Brain microvascular endothelial cell (primary cell): ENCODE measurements at regions not wholly inside any gene's neighbourhood (a gene's known extent, or its start where the extent isn't known, plus 50 kb on each side); places are given as distances from the start of the nearest gene placed in this dataset.

Experiments used
- DNase-seq: peaks from one replicate; pipeline ENCODE4 v3.0.0-alpha.2; 2020
- H3K27ac ChIP-seq: fragments of 250-450 bp; sonication (Bioruptor Pico); 2 replicates; pipeline ENCODE4 v1.5.1; 2020; ENCODE audit warnings: mild to moderate bottlenecking, moderate library complexity
- H3K27me3 ChIP-seq: fragments of 250-450 bp; sonication (Bioruptor Pico); replicated peaks from 2 replicates; pipeline ENCODE4 v1.5.1; 2020; ENCODE audit warnings: mild to moderate bottlenecking
- H3K36me3 ChIP-seq: fragments of 250-450 bp; sonication (Bioruptor Pico); replicated peaks from 2 replicates; pipeline ENCODE4 v1.5.1; 2020; ENCODE audit warnings: mild to moderate bottlenecking
- H3K4me3 ChIP-seq: 2 replicates; pipeline ENCODE4 v1.5.1; 2011; ENCODE audit warnings: low read depth, mild to moderate bottlenecking, control low read depth, low read length, moderate library complexity
- CTCF ChIP-seq: IDR thresholded peaks from 2 replicates; pipeline ENCODE4 v1.5.1; 2011; ENCODE audit warnings: low read depth, mild to moderate bottlenecking, moderate library complexity, low read length, control low read depth, inconsistent platforms; ENCODE audit errors: missing control alignments
- in situ Hi-C: cut with HindIII; loops from 2 replicates; pipeline ENCODE4 v1.10.0; 2017; ENCODE audit warnings: low sequenced_read_pairs, low pct_ligation_motif_present

GRCh38 chr4:171448919-171449481 is 364.2 kb upstream of the GALNTL6 start:
- Histone ChIP-seq H3K4me3 (no peak overlapping the region), H3K27ac (no peak overlapping the region), H3K36me3 (no peaks in the 10 kb centered on the region), H3K27me3 (no peaks in the 10 kb centered on the region)
- in situ Hi-C loops = no loop called here
- no peak for TF ChIP-seq CTCF
- DNase-seq = no peak

GRCh38 chr4:171448358-171448757 is 364.8 kb upstream of the GALNTL6 start:
- no peak for DNase-seq
- Histone ChIP-seq H3K27me3 (no peaks in the 10 kb centered on the region), H3K4me3 (no peak overlapping the region), H3K27ac (no peak overlapping the region), H3K36me3 (no peaks in the 10 kb centered on the region)
- in situ Hi-C loops = no loop called here
- TF ChIP-seq CTCF = no peak

GRCh38 chr4:171441300-171441941 is 371.8 kb upstream of the GALNTL6 start:
- TF ChIP-seq CTCF = no peak
- DNase-seq = no peak
- in situ Hi-C loops = no loop called here
- Histone ChIP-seq H3K27ac (no peak overlapping the region), H3K27me3 (no peaks in the 10 kb centered on the region), H3K4me3 (no peak overlapping the region), H3K36me3 (no peaks in the 10 kb centered on the region)

GRCh38 chr4:171433674-171434073 is 379.5 kb upstream of the GALNTL6 start:
- TF ChIP-seq CTCF = no peak
- H3K27ac ChIP-seq = no peak overlapping the region
- H3K27me3 ChIP-seq = no peaks in the 10 kb centered on the region
- H3K4me3 ChIP-seq = no peak overlapping the region
- no peaks in the 10 kb centered on the region for H3K36me3 ChIP-seq
- in situ Hi-C loops = no loop called here
- no peak for DNase-seq

- Histone ChIP-seq H3K27ac (no peak overlapping the region), H3K27me3 (no peaks in the 10 kb centered on the region), H3K36me3 (no peaks in the 10 kb centered on the region), H3K4me3 (no peak overlapping the region)
- no peak for DNase-seq
- in situ Hi-C loops = no loop called here
- no peak for TF ChIP-seq CTCF
These were observed 380.7 kb upstream of the GALNTL6 start for GRCh38 chr4:171432536-171432935.

GRCh38 chr4:171430495-171430894 is 382.7 kb upstream of the GALNTL6 start:
- in situ Hi-C loops = no loop called here
- Histone ChIP-seq H3K27ac (no peak overlapping the region), H3K27me3 (no peaks in the 10 kb centered on the region), H3K36me3 (no peaks in the 10 kb centered on the region), H3K4me3 (no peak overlapping the region)
- no peak for DNase-seq
- TF ChIP-seq CTCF = no peak
